Ovary (tissue), 3 donors: ENCODE measurements at regions not wholly inside any gene's neighbourhood (a gene's known extent, or its start where the extent isn't known, plus 50 kb on each side); places are given as distances from the start of the nearest gene placed in this dataset.

Experiments used
- CTCF ChIP-seq, 3 donors: fragments of 450-650 bp in 2 of 3; fragments of 200-600 bp in 1 of 3; IDR thresholded peaks; one replicate each; pipeline versions ENCODE4 v1.5.1 to v1.8.0; 2016 to 2022; ENCODE audit warnings: antibody characterized with exemption in 3 of 3, mild to moderate bottlenecking in 1 of 3
- EP300 ChIP-seq: sonication (generic); formaldehyde crosslinking; IDR thresholded peaks from one replicate; pipeline ENCODE4 v1.6.1; 2017; ENCODE audit warnings: antibody characterized with exemption
- POLR2A ChIP-seq: fragments of 450-650 bp; IDR thresholded peaks from one replicate; pipeline ENCODE4 v1.6.1; 2017; ENCODE audit warnings: antibody characterized with exemption, mild to moderate bottlenecking, moderate library complexity
- donor health status: DM: no; HTN: no; CAD: no.

GRCh38 chr2:172200495-172201085 lies 97.9 kb upstream of the DLX2 start:
- TF ChIP-seq CTCF (IDR thresholded peaks at IDR 0.05) (no peak), EP300 (no peak), POLR2A (no peak)
